GM12891 (cell line): ENCODE measurements at regions not wholly inside any gene's neighbourhood (a gene's known extent, or its start where the extent isn't known, plus 50 kb on each side); places are given as distances from the start of the nearest gene placed in this dataset.

Source experiments
- DNase-seq: peaks from one replicate; pipeline ENCODE4 v3.0.0; 2011; ENCODE audit warnings: low spot score; ENCODE audit not compliant: insufficient read length
- FAIRE-seq: peaks from 2 replicates; lab custom pipeline; 2011; peaks lifted over from hg19 to GRCh38; lab: Jason Lieb, UNC
- PAX5 ChIP-seq: IDR thresholded peaks from 2 replicates; pipeline ENCODE4 v1.6.1; 2011; ENCODE audit warnings: low read length, moderate library complexity, mild to moderate bottlenecking; ENCODE audit not compliant: insufficient read depth, severe bottlenecking
- POLR2A ChIP-seq: IDR thresholded peaks from 2 replicates; pipeline ENCODE4 v1.6.1; 2011; ENCODE audit warnings: low read depth, low read length, control low read depth
- POLR2AphosphoS5 ChIP-seq: IDR thresholded peaks from 2 replicates; pipeline ENCODE4 v1.6.1; 2011; ENCODE audit warnings: low read depth, low read length, control low read depth
- POU2F2 ChIP-seq: IDR thresholded peaks from 2 replicates; pipeline ENCODE4 v1.6.1; 2011; ENCODE audit warnings: low read depth, mild to moderate bottlenecking, control low read depth, low read length, moderate library complexity
- SPI1 ChIP-seq: IDR thresholded peaks from 2 replicates; pipeline ENCODE4 v1.6.1; 2011; ENCODE audit warnings: low read depth, low read length, control low read depth
- TAF1 ChIP-seq: IDR thresholded peaks from 2 replicates; pipeline ENCODE4 v1.6.1; 2011; ENCODE audit warnings: low read depth, low read length, control low read depth

DNA sequence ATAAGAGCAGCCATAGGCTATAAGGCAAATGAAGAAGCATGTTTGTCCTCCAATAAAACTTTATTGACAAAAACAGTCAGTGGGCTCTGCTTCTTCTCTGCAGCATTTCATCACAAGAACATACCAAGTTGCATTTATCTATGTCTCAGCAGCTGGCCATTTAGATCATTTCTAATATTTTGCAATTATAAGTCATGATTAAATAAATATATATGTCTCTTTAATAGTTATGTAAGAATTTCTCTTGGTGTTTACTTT, 153.5 kb downstream of the RFC3 start:
- no peak for DNase-seq
- no peak for TF ChIP-seq PAX5
- no peak for TF ChIP-seq POLR2A
- no peak for TF ChIP-seq TAF1
- TF ChIP-seq POU2F2, result no peak
- TF ChIP-seq POLR2AphosphoS5, result no peak
- no peak for TF ChIP-seq SPI1
- no peak for FAIRE-seq

DNA sequence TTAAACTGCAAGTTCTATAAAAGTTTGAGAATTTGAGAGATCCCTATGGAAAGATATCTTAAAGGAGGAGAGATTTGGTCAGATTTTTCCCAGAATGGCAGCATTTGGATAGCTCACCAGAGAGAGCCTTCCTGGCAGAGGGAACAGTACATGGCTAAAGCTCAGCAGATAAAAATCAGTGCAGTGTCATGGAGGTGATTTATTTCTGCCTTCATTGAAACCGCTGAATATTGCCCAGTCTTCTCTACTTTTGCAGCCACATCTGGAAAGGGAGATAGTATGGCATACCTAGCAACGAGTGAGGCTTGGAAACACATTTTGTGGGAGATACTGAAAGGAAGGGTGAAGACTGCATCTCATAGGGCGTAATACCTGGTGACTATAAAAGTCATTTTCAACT, 155.2 kb downstream of the RFC3 start:
- TF ChIP-seq SPI1 (no peak), POU2F2 (no peak), PAX5 (no peak), POLR2AphosphoS5 (no peak)
- no peak for FAIRE-seq
- no peak for DNase-seq

DNA sequence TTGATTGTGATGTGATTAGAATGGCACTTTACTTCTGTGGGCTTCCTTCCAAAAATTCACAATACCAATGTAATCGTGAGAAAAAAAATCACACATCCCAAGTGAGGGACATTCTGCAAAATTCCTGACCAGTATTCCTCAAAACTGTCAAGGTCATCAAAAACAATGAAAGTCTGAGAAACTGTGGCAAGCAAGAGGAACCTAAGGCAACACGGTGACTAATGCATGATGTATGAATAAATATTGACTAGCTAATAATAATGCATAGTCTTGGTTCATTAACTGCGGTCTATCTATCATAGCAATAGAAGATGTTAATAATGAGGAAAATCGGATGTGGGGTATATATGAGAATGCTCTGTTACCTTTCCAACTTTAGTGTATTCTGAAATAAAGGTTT, 159.0 kb downstream of the RFC3 start:
- TF ChIP-seq POLR2A (no peak), POLR2AphosphoS5 (no peak), SPI1 (no peak), TAF1 (no peak), POU2F2 (no peak), PAX5 (no peak)
- no peak for DNase-seq
- no peak for FAIRE-seq

DNA sequence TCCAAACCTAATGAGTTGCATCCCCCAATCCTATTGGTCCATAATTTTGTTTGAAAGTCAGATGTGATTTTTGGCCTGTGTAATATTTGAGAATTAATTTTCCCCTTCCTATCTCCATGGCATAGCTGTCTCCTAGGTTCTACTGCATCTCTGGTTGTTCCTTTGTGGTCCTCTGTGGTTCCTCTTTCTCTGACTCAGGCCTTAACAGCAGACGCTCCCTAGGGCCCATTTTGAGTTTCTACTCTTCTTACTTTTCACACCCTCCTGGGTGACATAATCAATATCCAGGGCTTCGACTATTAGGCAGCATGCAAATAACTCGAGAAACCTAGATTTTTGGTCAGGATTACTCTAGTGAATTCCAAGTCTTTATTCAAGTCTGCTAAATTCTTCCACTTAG, 160.7 kb downstream of the RFC3 start:
- DNase-seq (no peak), FAIRE-seq (no peak)
- no peak for TF ChIP-seq POU2F2
- no peak for TF ChIP-seq TAF1
- TF ChIP-seq SPI1, result no peak
- no peak for TF ChIP-seq POLR2AphosphoS5
- no peak for TF ChIP-seq PAX5
- no peak for TF ChIP-seq POLR2A

DNA sequence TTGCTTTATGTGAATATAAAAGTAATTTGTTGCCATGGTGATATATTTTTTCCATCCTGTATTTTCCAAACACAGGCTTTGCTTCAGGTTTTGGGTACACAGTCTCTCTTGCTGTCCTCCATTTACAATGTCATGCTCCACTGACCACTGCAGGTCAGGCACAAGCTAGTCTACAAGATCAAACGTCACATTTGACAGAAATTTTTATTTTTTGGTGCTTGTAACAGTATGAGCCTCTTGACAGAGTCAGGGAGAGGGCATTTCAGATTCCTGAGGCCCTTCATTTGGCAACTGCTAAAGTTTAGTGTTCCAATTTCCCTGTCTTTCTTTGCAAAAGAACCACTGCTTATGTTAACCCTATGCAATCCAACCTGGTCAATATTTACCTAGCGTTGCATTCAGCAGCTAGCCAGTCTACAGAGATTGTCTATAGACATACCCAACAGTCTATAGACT, 175.0 kb downstream of the RFC3 start:
- FAIRE-seq (peak; percentile 50), DNase-seq (no peak)
- TF ChIP-seq POLR2AphosphoS5, result no peak
- TF ChIP-seq PAX5, result peak; percentile 68

DNA sequence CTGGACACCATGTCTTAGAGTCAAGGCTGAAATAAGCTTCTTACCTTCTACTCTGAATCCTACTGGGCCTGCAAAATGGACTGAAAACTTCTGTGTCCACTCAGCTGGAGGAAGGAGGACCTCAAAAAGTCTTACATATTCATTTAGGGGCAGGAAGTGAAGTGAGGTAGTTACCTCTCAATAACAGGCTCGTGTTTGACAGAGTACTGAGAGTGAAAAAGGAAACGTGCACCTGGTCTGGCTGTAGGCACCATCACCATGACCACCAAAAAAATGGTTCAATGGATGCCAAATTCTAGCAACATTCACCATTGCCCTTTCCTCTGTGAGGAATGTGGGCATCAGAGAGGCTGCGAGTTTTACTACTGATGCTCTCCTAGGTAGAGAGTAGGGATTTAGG, 176.2 kb downstream of the RFC3 start:
- DNase-seq (peak; percentile 5), FAIRE-seq (peak; percentile 38)
- TF ChIP-seq POLR2A, result no peak

DNA sequence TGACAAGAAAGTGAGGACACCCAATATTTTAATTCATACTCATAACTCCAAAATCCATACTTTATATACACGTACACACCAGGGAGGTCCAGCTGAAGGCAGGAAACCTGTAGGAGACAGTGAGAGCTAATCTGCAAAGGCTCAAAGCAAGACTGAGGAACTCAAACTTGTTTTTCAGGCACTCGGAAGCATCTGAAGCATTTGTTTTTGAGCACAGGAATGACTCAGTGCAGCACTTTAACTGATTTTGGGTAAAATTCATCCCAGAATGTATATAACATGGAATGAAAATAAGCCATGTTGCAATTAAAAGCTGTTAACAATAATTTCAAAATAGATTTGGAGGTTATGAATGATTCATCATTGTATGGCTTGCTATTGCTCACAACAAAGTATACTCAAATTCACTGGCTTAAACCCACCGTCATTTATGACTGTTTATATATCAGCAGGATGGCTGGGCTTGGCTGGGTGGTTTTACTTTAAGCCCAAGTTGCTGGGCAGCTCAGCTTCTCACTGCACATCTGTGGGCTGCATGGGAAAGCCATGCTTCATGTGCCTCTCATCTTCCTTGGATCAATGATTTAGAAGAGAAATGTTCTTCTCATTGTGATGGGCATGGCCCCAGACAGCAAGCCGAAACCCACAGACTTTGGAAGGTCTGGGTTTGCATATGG, 177.0 kb downstream of the RFC3 start:
- no peak for TF ChIP-seq POLR2AphosphoS5
- TF ChIP-seq POU2F2, result no peak
- TF ChIP-seq SPI1, result no peak
- TF ChIP-seq TAF1, result no peak
- TF ChIP-seq POLR2A, result no peak
- no peak for TF ChIP-seq PAX5
- FAIRE-seq (no peak), DNase-seq (no peak)

DNA sequence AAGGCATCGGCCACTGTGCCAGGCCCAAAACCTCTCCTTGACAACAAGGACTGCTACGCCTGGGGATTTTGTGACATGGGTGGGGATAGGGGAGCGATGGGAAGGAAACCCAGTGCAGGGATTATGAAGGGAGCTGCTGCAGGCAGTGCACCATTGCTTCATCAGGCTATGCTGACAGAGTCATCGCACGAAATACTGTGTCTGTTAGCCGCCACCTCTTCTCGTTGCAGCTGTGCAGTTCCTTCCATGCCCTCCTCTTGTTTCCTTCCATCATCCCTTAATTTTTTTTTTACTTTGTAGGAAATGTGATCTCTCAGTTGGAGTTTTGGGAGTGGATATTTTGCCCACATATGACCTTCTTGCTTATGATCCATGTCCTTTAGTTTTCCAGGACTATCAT, 178.7 kb downstream of the RFC3 start:
- DNase-seq, result no peak
- FAIRE-seq, result no peak
- TF ChIP-seq TAF1 (no peak), POLR2A (no peak), SPI1 (no peak), POU2F2 (no peak), POLR2AphosphoS5 (no peak), PAX5 (no peak)

DNA sequence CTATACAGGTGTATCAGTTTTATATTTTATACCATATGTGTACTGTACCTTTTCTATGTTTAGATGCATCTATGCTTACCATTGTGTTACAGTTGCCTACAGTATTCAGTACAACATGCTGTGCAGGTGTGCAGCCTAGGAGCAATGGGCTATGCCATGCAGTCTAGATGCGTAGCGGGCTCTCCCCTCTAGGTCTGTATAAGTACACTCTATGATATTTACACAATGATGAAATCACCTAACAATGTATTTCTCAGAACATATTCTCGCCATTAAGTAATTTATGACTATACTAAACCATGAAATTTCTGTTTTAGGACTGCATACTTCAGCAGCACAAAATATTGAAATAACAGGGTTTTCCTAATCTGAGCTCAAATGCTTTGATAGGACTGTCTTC, 179.6 kb downstream of the RFC3 start:
- TF ChIP-seq POU2F2 (no peak), TAF1 (no peak), SPI1 (no peak), PAX5 (no peak), POLR2A (no peak), POLR2AphosphoS5 (no peak)
- DNase-seq, result no peak
- FAIRE-seq, result no peak

DNA sequence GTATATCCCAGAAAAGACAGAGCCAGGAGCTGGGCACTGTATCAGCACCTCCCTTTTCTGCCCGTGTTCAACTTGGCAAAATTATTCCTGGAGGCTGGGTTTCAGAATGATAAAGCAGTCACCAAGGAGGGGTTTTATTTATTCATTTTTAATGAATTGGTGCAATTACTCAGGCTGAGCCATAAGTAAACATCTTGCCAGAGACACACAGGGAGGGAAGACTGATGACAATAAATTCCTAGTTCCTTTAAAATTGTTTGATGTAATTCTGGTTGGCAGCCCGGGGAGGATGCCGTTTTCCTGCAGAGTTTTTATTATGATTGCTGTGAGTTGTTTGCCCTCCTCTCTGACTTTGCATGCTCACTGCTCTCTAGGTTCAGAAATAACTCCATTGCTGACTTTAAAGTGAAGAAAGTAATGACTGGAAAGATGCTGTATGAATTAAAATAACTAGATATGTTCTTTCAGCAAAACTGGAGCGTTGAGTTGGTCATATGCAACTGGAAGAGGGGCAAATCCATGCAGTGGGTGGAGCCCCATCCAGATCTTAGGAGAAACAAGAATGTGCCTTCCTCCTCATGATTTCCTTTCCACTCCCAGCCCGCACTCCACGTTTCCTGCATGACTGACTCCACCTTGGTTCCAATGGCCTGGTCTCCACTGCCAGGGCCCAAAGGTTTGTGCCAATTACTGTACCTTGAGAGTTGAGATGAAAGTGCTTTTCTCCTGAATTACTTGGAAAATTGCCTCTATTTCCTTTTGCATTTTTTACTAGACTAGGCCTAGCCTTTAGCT, 182.1 kb downstream of the RFC3 start:
- FAIRE-seq (no peak), DNase-seq (no peak)
- no peak for TF ChIP-seq SPI1
- no peak for TF ChIP-seq POLR2AphosphoS5
- TF ChIP-seq TAF1, result no peak
- no peak for TF ChIP-seq POU2F2
- TF ChIP-seq PAX5, result no peak
- no peak for TF ChIP-seq POLR2A
